HepG2 (cell line): ENCODE measurements at regions not wholly inside any gene's neighbourhood (a gene's known extent, or its start where the extent isn't known, plus 50 kb on each side); places are given as distances from the start of the nearest gene placed in this dataset.

ENCODE experiments used
- ATAC-seq: fragments of 200-7000 bp; cut with Tn5 transposase; 3 replicates; pipeline ENCODE4 v1.9.1; 2020; ENCODE audit warnings: mild to moderate bottlenecking, moderate library complexity
- BruUV-seq: library from RNA; stranded (reverse); fragments of 400-500 nt; replicated peaks from 2 replicates; lab custom pipeline; 2021; lab: Mats Ljungman, UMichigan
- CTCF ChIA-PET: fragments of 300-600 bp; formaldehyde crosslinking; extraction: SDS; loops from one replicate; lab custom pipeline; 2021; ENCODE audit warnings: low total read pairs, inconsistent platforms, low intra/inter-chr PET ratio; lab: Yijun Ruan, JAX
- POLR2A ChIA-PET: fragments of 350-600 bp; sonication (Branson Sonifier 250); formaldehyde crosslinking; loops from one replicate; lab custom pipeline; 2020; ENCODE audit warnings: antibody characterized with exemption, inconsistent platforms; lab: Yijun Ruan, JAX
- DNase-seq: peaks from one replicate; pipeline ENCODE4 v3.0.0-alpha.2; 2015; ENCODE audit warnings: low spot score
- FAIRE-seq: peaks from 3 replicates; lab custom pipeline; 2011; peaks lifted over from hg19 to GRCh38; lab: Jason Lieb, UNC
- H2AFZ ChIP-seq: one replicate; pipeline ENCODE4 v1.6.1; 2011; ENCODE audit warnings: low read length, inconsistent platforms
- H3K27ac ChIP-seq: fragments of 300-600 bp; 3 replicates; pipeline ENCODE4 v1.8.0; 2011; ENCODE audit warnings: mixed run types, mild to moderate bottlenecking, mixed read lengths, low read length, inconsistent platforms; ENCODE audit not compliant: insufficient read depth; ENCODE audit errors: extremely low read length
- H3K27me3 ChIP-seq, 2 experiments: fragments of 200-600 bp in 1 of 2; 2 replicates in 1 of 2; 3 replicates in 1 of 2; pipeline versions ENCODE4 v1.6.0 to v1.8.0; 2011; ENCODE audit warnings: low read length in 2 of 2, mild to moderate bottlenecking in 2 of 2, moderate library complexity in 2 of 2, inconsistent platforms in 1 of 2; ENCODE audit not compliant: insufficient read depth in 2 of 2, control insufficient read depth in 1 of 2
- H3K36me3 ChIP-seq, 2 experiments: fragments of 200-600 bp in 1 of 2; replicated peaks in 1 of 2; 2 replicates in 1 of 2; 3 replicates in 1 of 2; pipeline versions ENCODE4 v1.5.1 to v1.8.0; 2011; ENCODE audit warnings: low read length in 2 of 2, inconsistent platforms in 1 of 2; ENCODE audit not compliant: insufficient read depth in 2 of 2, control insufficient read depth in 1 of 2
- H3K4me1 ChIP-seq: 2 replicates; pipeline ENCODE4 v1.5.1; 2012; ENCODE audit warnings: low read length, inconsistent platforms; ENCODE audit not compliant: insufficient read depth
- H3K4me2 ChIP-seq: 2 replicates; pipeline ENCODE4 v1.6.0; 2011; ENCODE audit warnings: low read depth, low read length, inconsistent platforms
- H3K4me3 ChIP-seq, 3 experiments: fragments of 200-600 bp in 1 of 3; sonication (generic), shearing (Covaris generic) in 1 of 3; replicated peaks in 1 of 3; 2 replicates each; pipeline ENCODE4 v1.5.1; 2011 to 2016; ENCODE audit warnings: low read length in 3 of 3, inconsistent platforms in 2 of 3, low read depth in 2 of 3, mild to moderate bottlenecking in 2 of 3, control low read depth in 1 of 3, mixed read lengths in 1 of 3; ENCODE audit not compliant: insufficient read depth in 1 of 3
- H3K79me2 ChIP-seq: one replicate; pipeline ENCODE4 v1.6.1; 2011; ENCODE audit warnings: low read length, inconsistent platforms; ENCODE audit not compliant: insufficient read depth
- H3K9ac ChIP-seq: 2 replicates; pipeline ENCODE4 v1.6.0; 2011; ENCODE audit warnings: mild to moderate bottlenecking, low read depth, low read length, inconsistent platforms; ENCODE audit not compliant: insufficient read depth
- H3K9me3 ChIP-seq: 2 replicates; pipeline ENCODE4 v1.5.1; 2012; ENCODE audit warnings: mild to moderate bottlenecking, low read length
- H4K20me1 ChIP-seq: 2 replicates; pipeline ENCODE4 v1.6.0; 2011; ENCODE audit warnings: inconsistent platforms, mild to moderate bottlenecking, low read length, moderate library complexity; ENCODE audit not compliant: insufficient read depth
- FOXM1 ChIP-seq: sonication (generic); formaldehyde crosslinking; IDR thresholded peaks from 2 replicates; pipeline ENCODE4 v1.5.0; 2020; ENCODE audit warnings: missing genetic modification reagents
- HHEX ChIP-seq: IDR thresholded peaks from 2 replicates; pipeline ENCODE4 v1.6.1; 2016; ENCODE audit warnings: control low read depth
- NFKBIZ ChIP-seq: IDR thresholded peaks from 2 replicates; pipeline ENCODE4 v1.6.1; 2018; ENCODE audit warnings: missing genetic modification reagents, missing compliant biosample characterization
- PITX1 ChIP-seq: sonication (generic); formaldehyde crosslinking; IDR thresholded peaks from 2 replicates; pipeline ENCODE4 v1.5.1; 2020; ENCODE audit warnings: mild to moderate bottlenecking, missing genetic modification reagents
- SIX1 ChIP-seq: sonication (generic); formaldehyde crosslinking; IDR thresholded peaks from 2 replicates; pipeline ENCODE4 v1.4.0; 2020; ENCODE audit warnings: missing genetic modification reagents, borderline replicate concordance
- THYN1 ChIP-seq: sonication (generic); formaldehyde crosslinking; IDR thresholded peaks from 2 replicates; pipeline ENCODE4 v1.8.1; 2023; ENCODE audit warnings: low read depth, mild to moderate bottlenecking, moderate library complexity, missing genetic modification reagents, borderline replicate concordance
- ZNF746 ChIP-seq: sonication (generic); formaldehyde crosslinking; IDR thresholded peaks from 2 replicates; pipeline ENCODE4 v1.8.0; 2022; ENCODE audit warnings: mild to moderate bottlenecking, missing genetic modification reagents
- WGBS: methylation state at CpG from one replicate; pipeline ENCODE4 v1.1.6; 2017; ENCODE audit warnings: low lambda C conversion rate; 5-methylcytosine and 5-hydroxymethylcytosine counted together
- in situ Hi-C: cut with HindIII; loops from 2 replicates; pipeline ENCODE4 v1.10.0; 2017; ENCODE audit warnings: low pct_unique_long_range_greater_than_20kb; ENCODE audit not compliant: extremely low pct_ligation_motif_present
- intact Hi-C: fragments of 100-400 bp; cut with micrococcal nuclease; formaldehyde crosslinking; loops from one replicate; pipeline ENCODE4 v1.10.0; 2022; ENCODE audit not compliant: unreplicated experiment
- TF ChIP-seq, protein P1 (sequence below): sonication (generic); formaldehyde crosslinking; IDR thresholded peaks from 2 replicates; pipeline ENCODE4 v1.4.0; 2020; ENCODE audit warnings: low read depth, mild to moderate bottlenecking, missing genetic modification reagents

DNA sequence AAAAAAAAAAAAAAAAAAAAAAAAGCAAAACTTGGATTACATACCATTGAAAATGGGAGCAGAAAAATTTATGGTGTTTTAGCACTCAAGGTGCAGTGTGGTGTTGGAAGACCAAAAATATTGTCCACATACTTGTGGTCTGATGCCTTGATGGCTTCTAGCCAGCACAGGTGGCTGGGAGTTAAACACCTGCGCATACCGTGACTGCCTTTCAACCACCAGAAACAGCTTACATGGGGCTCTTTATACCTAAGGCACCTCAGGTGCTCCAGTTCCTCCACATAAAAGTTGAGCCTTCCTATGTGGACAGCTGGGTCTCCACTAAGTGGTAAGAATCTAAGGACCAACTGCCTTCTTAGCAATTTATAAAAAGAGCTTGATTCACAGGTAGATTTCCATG lies 802.6 kb upstream of the CELF4 start:
- Histone ChIP-seq H3K4me1 (no peaks in the 10 kb centered on the region), H3K9ac (no peak overlapping the region), H3K27me3 (no peaks in the 10 kb centered on the region; a peak in 1 of 5 replicates), H3K9me3 (no peaks in the 10 kb centered on the region), H3K4me2 (no peak overlapping the region), H3K79me2 (no peaks in the 10 kb centered on the region), H3K36me3 (no peaks in the 10 kb centered on the region), H3K4me3 (no peak overlapping the region), H3K27ac (no peak overlapping the region), H4K20me1 (no peaks in the 10 kb centered on the region), H2AFZ (no peak overlapping the region)
- no TSS peak for BruUV-seq
- in situ Hi-C loops (no loop called here), intact Hi-C loops (no loop called here)
- no CpG with 5 or more reads among the region's 2 CpGs for WGBS
- POLR2A ChIA-PET: no interaction called here
- TF ChIP-seq NFKBIZ (CRISPR knock-in tag): no peak
- ATAC-seq: no peak
- no peak for FAIRE-seq
- CTCF ChIA-PET: no interaction called here
- no peak for DNase-seq

DNA sequence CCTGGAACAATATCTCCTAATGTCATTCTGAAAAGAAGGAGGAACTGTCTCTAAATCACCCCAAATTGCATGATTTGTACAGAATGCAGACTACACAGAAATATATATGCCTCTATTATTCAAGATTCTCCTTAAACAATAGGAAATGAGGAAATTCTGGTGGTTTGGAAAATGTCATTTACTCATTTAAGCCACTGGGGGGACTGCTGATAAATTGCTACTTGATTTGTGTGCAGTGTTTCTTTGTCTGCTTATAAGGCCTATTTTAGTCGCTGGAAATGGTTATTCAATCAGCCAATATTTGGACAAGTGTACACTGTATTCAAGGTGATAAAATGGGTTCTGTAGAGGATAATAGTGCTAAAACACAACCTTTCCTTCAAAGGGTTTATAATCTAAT lies 801.9 kb upstream of the CELF4 start:
- no peaks in the 10 kb centered on the region for H4K20me1 ChIP-seq
- H3K4me2 ChIP-seq: no peak overlapping the region
- no TSS peak for BruUV-seq
- ChIA-PET CTCF (no interaction called here), POLR2A (no interaction called here)
- no peaks in the 10 kb centered on the region; a peak in 1 of 5 replicates for H3K27me3 ChIP-seq
- TF ChIP-seq THYN1 (CRISPR knock-in tag): no peak
- no peak for TF ChIP-seq HHEX (CRISPR knock-in tag)
- TF ChIP-seq FOXM1 (CRISPR knock-in tag): no peak
- TF ChIP-seq, protein P1, sequence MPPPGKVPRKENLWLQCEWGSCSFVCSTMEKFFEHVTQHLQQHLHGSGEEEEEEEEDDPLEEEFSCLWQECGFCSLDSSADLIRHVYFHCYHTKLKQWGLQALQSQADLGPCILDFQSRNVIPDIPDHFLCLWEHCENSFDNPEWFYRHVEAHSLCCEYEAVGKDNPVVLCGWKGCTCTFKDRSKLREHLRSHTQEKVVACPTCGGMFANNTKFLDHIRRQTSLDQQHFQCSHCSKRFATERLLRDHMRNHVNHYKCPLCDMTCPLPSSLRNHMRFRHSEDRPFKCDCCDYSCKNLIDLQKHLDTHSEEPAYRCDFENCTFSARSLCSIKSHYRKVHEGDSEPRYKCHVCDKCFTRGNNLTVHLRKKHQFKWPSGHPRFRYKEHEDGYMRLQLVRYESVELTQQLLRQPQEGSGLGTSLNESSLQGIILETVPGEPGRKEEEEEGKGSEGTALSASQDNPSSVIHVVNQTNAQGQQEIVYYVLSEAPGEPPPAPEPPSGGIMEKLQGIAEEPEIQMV (CRISPR knock-in tag): no peak
- TF ChIP-seq ZNF746 (CRISPR knock-in tag): no peak
- TF ChIP-seq SIX1 (CRISPR knock-in tag): no peak
- TF ChIP-seq PITX1 (CRISPR knock-in tag): no peak
- intact Hi-C loops: no loop called here
- FAIRE-seq (no peak), DNase-seq (no peak), ATAC-seq (no peak)
- in situ Hi-C loops: no loop called here
- WGBS: 0% methylated on average over 1 of the region's 1 CpG
- no peak overlapping the region for H3K4me3 ChIP-seq
- H3K9ac ChIP-seq: no peak overlapping the region
- H3K27ac ChIP-seq: no peak overlapping the region
- no peaks in the 10 kb centered on the region for H3K4me1 ChIP-seq
- H3K36me3 ChIP-seq: no peaks in the 10 kb centered on the region
- H3K79me2 ChIP-seq: no peaks in the 10 kb centered on the region
- no peak overlapping the region for H2AFZ ChIP-seq
- H3K9me3 ChIP-seq: no peaks in the 10 kb centered on the region
